H4 (cell line): ENCODE measurements at regions not wholly inside any gene's neighbourhood (a gene's known extent, or its start where the extent isn't known, plus 50 kb on each side); places are given as distances from the start of the nearest gene placed in this dataset.
"Not testable (repeated sequence)": the region's sequence is repeated elsewhere in the genome, so short reads cannot be mapped to it uniquely, and the experiment has no call there.

ENCODE experiments used
- DNase-seq: peaks from one replicate; pipeline ENCODE4 v3.0.0-alpha.2; 2015; ENCODE audit warnings: low spot score

GRCh38 chr5:108530706-108531105, 148.8 kb upstream of the FBXL17 start:
- DNase-seq: no peak

GRCh38 chr5:108529381-108529780, 147.5 kb upstream of the FBXL17 start:
- DNase-seq: no peak

- no peak for DNase-seq
Observed at GRCh38 chr5:108528655-108529054, 146.8 kb upstream of the FBXL17 start.

GRCh38 chr5:108524564-108524963, 142.7 kb upstream of the FBXL17 start:
- no peak for DNase-seq

GRCh38 chr5:108523360-108523759, 141.5 kb upstream of the FBXL17 start:
- no peak for DNase-seq

- DNase-seq: peak; percentile 74
Observed at GRCh38 chr5:108521841-108522506, 140.1 kb upstream of the FBXL17 start.

- no peak for DNase-seq
Observed at GRCh38 chr5:108521011-108521700, 139.3 kb upstream of the FBXL17 start.

GRCh38 chr5:108516785-108517184, 134.9 kb upstream of the FBXL17 start:
- DNase-seq: no peak

GRCh38 chr5:108515517-108516105, 133.7 kb upstream of the FBXL17 start:
- DNase-seq: no peak

GRCh38 chr5:108508979-108509378, 127.1 kb upstream of the FBXL17 start:
- no peak for DNase-seq

- no peak for DNase-seq
Observed at GRCh38 chr5:108507631-108508030, 125.7 kb upstream of the FBXL17 start.

- DNase-seq: no peak
Observed at GRCh38 chr5:108505608-108506007, 123.7 kb upstream of the FBXL17 start.

- DNase-seq: no peak
Observed at GRCh38 chr5:108504974-108505373, 123.1 kb upstream of the FBXL17 start.

- no peak for DNase-seq
Observed at GRCh38 chr5:108503986-108504385, 122.1 kb upstream of the FBXL17 start.

GRCh38 chr5:108495615-108496014, 113.7 kb upstream of the FBXL17 start:
- DNase-seq: not testable (repeated sequence)

GRCh38 chr5:108487951-108488350, 106.1 kb upstream of the FBXL17 start:
- no peak for DNase-seq

- no peak for DNase-seq
Observed at GRCh38 chr5:108484035-108484434, 102.1 kb upstream of the FBXL17 start.

- DNase-seq: peak; percentile 41
Observed at GRCh38 chr5:108481355-108481931, 99.5 kb upstream of the FBXL17 start.

GRCh38 chr5:108472237-108472636, 90.3 kb upstream of the FBXL17 start:
- DNase-seq: no peak

- no peak for DNase-seq
Observed at GRCh38 chr5:108467563-108467962, 85.7 kb upstream of the FBXL17 start.

GRCh38 chr5:108461628-108462367, 79.9 kb upstream of the FBXL17 start:
- peak; percentile 24 for DNase-seq

- DNase-seq: no peak
Observed at GRCh38 chr5:108459769-108460168, 77.9 kb upstream of the FBXL17 start.
